HT1080 (cell line): ENCODE measurements at regions not wholly inside any gene's neighbourhood (a gene's known extent, or its start where the extent isn't known, plus 50 kb on each side); places are given as distances from the start of the nearest gene placed in this dataset.
"Not testable (repeated sequence)": the region's sequence is repeated elsewhere in the genome, so short reads cannot be mapped to it uniquely, and the experiment has no call there.

Source experiments
- DNase-seq: peaks from one replicate; pipeline ENCODE4 v3.0.0-alpha.2; 2015; ENCODE audit warnings: low read depth

- no peak for DNase-seq
These were observed 388.7 kb upstream of the GHITM start for GRCh38 chr10:83750604-83751003.

GRCh38 chr10:83753490-83753889 is 385.8 kb upstream of the GHITM start:
- no peak for DNase-seq

GRCh38 chr10:83754857-83755256 is 384.5 kb upstream of the GHITM start:
- DNase-seq, result no peak

GRCh38 chr10:83760142-83760541 is 379.2 kb upstream of the GHITM start:
- no peak for DNase-seq

- peak; percentile 68 for DNase-seq
These were observed 374.6 kb upstream of the GHITM start for GRCh38 chr10:83764666-83765065.

- DNase-seq, result no peak
These were observed 373.6 kb upstream of the GHITM start for GRCh38 chr10:83765731-83766130.

- no peak for DNase-seq
These were observed 370.0 kb upstream of the GHITM start for GRCh38 chr10:83769281-83769820.

- not testable (repeated sequence) for DNase-seq
These were observed 352.6 kb upstream of the GHITM start for GRCh38 chr10:83786701-83787100.

- DNase-seq, result no peak
These were observed 337.3 kb upstream of the GHITM start for GRCh38 chr10:83801983-83802382.

- no peak for DNase-seq
These were observed 332.6 kb upstream of the GHITM start for GRCh38 chr10:83806717-83807116.

- no peak for DNase-seq
These were observed 330.3 kb upstream of the GHITM start for GRCh38 chr10:83809001-83809400.

GRCh38 chr10:83816942-83817341 is 322.4 kb upstream of the GHITM start:
- no peak for DNase-seq

GRCh38 chr10:83817797-83818196 is 321.5 kb upstream of the GHITM start:
- no peak for DNase-seq

GRCh38 chr10:83819609-83820008 is 319.7 kb upstream of the GHITM start:
- no peak for DNase-seq

- no peak for DNase-seq
These were observed 319.3 kb upstream of the GHITM start for GRCh38 chr10:83820033-83820432.

- no peak for DNase-seq
These were observed 315.2 kb upstream of the GHITM start for GRCh38 chr10:83824099-83824498.

- DNase-seq, result no peak
These were observed 305.2 kb upstream of the GHITM start for GRCh38 chr10:83834096-83834495.

GRCh38 chr10:83835945-83836745 is 303.2 kb upstream of the GHITM start:
- no peak for DNase-seq

- no peak for DNase-seq
These were observed 290.6 kb upstream of the GHITM start for GRCh38 chr10:83848677-83849076.

- no peak for DNase-seq
These were observed 290.2 kb upstream of the GHITM start for GRCh38 chr10:83849150-83849549.

- DNase-seq, result no peak
These were observed 287.2 kb upstream of the GHITM start for GRCh38 chr10:83852146-83852545.

GRCh38 chr10:83862723-83863122 is 276.6 kb upstream of the GHITM start:
- DNase-seq, result no peak

- DNase-seq, result no peak
These were observed 275.9 kb upstream of the GHITM start for GRCh38 chr10:83863283-83863966.
